ENCODE measurements at regions not wholly inside any gene's neighbourhood (a gene's known extent, or its start where the extent isn't known, plus 50 kb on each side); places are given as distances from the start of the nearest gene placed in this dataset.

DNA sequence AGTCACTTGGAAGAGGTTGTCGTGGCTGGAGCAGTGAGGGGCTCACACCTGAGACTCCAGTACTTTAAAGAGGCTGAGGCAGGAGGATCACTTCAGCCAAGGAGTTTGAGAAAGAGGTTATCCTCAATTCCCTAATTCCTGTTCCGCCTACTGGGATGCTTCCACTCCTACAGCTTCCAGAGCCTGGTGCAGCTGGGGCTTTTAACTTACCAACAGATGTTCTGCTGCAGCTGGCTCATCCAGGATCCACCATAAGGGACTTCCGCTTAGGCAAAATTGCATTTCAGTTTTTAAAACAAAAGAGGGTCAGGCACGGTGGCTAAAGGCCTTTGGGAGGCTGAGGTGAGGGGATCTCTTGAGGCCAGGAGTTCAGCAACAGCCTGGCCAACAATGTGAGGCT lies 59.1 kb upstream of the CDYL start:
- Histone ChIP-seq H2AFZ (ENCODE audit: low read depth) (no peak overlapping the region), H3K9ac (no peak overlapping the region), H3K27ac (no peak overlapping the region), H3K79me2 (ENCODE audit: insufficient read depth, low read depth) (no peaks in the 10 kb centered on the region), H3K27me3 (ENCODE audit: insufficient read depth, low read depth) (no peaks in the 10 kb centered on the region), H4K20me1 (ENCODE audit: insufficient read depth) (no peaks in the 10 kb centered on the region), H3K4me3 (IDR thresholded peaks at IDR 0.05; ENCODE audit: insufficient read depth, low read depth, low read length) (no peak overlapping the region), H3K36me3 (ENCODE audit: insufficient read depth) (no peaks in the 10 kb centered on the region), H3K4me1 (ENCODE audit: low read depth, poor library complexity, severe bottlenecking) (no peaks in the 10 kb centered on the region), H3K4me2 (no peak overlapping the region)
- TF ChIP-seq, protein P1, sequence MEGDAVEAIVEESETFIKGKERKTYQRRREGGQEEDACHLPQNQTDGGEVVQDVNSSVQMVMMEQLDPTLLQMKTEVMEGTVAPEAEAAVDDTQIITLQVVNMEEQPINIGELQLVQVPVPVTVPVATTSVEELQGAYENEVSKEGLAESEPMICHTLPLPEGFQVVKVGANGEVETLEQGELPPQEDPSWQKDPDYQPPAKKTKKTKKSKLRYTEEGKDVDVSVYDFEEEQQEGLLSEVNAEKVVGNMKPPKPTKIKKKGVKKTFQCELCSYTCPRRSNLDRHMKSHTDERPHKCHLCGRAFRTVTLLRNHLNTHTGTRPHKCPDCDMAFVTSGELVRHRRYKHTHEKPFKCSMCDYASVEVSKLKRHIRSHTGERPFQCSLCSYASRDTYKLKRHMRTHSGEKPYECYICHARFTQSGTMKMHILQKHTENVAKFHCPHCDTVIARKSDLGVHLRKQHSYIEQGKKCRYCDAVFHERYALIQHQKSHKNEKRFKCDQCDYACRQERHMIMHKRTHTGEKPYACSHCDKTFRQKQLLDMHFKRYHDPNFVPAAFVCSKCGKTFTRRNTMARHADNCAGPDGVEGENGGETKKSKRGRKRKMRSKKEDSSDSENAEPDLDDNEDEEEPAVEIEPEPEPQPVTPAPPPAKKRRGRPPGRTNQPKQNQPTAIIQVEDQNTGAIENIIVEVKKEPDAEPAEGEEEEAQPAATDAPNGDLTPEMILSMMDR (conservative IDR thresholded peaks at IDR 0.05; ENCODE audit: low read depth, low read length): no peak

DNA sequence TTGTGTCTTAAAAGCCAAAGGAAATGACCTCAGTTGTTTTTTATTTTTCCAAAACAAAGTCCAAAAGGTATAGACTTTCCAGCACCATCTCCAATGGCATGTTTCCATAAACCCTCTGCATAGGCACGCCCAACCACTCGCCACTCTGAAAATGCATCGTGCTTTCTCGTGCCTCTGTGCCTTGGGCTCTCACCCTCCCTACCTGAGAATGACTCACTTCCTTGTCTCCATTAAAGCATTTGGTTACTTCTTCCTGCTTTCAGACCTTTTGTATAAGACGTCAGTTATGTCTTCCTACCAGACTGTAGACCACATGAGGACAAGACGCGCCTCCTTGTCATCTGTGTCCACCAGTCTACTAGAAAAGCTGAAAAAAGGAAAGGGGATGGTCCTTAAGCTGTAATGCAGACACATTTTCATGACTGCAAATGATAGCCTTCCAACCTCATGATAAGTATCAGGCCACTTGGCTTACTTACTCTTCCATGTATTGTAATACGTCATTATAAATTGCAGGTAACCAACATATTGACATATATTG lies 61.2 kb upstream of the CDYL start:
- Histone ChIP-seq H3K4me3 (IDR thresholded peaks at IDR 0.05; ENCODE audit: insufficient read depth, low read depth, low read length) (no peak overlapping the region), H3K27me3 (ENCODE audit: insufficient read depth, low read depth) (no peaks in the 10 kb centered on the region), H3K4me1 (ENCODE audit: low read depth, poor library complexity, severe bottlenecking) (no peaks in the 10 kb centered on the region), H3K9ac (no peak overlapping the region), H3K36me3 (ENCODE audit: insufficient read depth) (no peaks in the 10 kb centered on the region), H3K27ac (no peak overlapping the region), H3K79me2 (ENCODE audit: insufficient read depth, low read depth) (no peaks in the 10 kb centered on the region), H3K4me2 (no peak overlapping the region), H2AFZ (ENCODE audit: low read depth) (no peak overlapping the region), H4K20me1 (ENCODE audit: insufficient read depth) (no peaks in the 10 kb centered on the region)
- TF ChIP-seq, protein P1 (conservative IDR thresholded peaks at IDR 0.05; ENCODE audit: low read depth, low read length): no peak

DNA sequence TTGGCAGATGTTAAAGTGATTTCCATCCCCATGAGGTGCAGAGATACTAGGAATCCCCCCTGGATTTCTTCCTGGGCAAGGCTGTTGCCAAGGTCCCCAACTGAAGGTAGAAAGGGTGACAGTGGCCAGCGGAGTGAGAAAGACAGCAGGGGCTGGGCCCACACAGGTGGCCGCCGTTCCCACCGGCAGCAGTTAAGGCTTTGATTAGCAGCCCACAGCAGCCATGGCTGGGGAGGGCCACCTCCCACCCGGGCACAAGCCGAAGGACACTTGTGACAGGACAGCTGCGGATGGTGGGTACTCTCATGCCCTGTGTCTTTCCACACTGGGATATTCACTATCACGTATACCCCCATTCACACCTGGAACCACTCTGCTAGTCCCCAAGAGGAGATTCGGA lies 63.9 kb upstream of the CDYL start:
- Histone ChIP-seq H3K9ac (no peak overlapping the region), H4K20me1 (ENCODE audit: insufficient read depth) (no peaks in the 10 kb centered on the region), H2AFZ (ENCODE audit: low read depth) (no peak overlapping the region), H3K27ac (no peak overlapping the region), H3K4me3 (IDR thresholded peaks at IDR 0.05; ENCODE audit: insufficient read depth, low read depth, low read length) (no peak overlapping the region), H3K27me3 (ENCODE audit: insufficient read depth, low read depth) (no peaks in the 10 kb centered on the region), H3K79me2 (ENCODE audit: insufficient read depth, low read depth) (no peaks in the 10 kb centered on the region), H3K36me3 (ENCODE audit: insufficient read depth) (no peaks in the 10 kb centered on the region), H3K4me2 (no peak overlapping the region), H3K4me1 (ENCODE audit: low read depth, poor library complexity, severe bottlenecking) (no peaks in the 10 kb centered on the region)
- TF ChIP-seq, protein P1 (conservative IDR thresholded peaks at IDR 0.05; ENCODE audit: low read depth, low read length): no peak

DNA sequence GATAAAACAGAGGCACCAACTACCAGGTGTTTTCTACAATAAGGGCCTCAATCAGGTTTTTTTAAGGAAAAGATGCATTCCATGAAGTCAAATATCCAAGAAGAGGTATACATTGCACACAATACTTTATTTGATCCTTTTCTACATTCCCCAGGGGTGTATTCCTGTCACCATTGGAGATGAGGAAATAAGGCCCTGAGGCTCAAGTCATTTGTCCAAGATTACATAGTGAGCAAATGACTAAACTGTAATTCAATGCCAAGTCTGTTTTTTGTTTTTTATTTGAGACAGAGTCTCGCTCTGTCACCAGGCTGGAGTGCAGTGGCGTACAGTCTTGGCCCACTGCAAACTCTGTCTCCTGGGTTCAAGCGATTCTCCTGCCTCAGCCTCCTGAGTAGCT lies 69.2 kb upstream of the CDYL start:
- no peaks in the 10 kb centered on the region for H3K4me1 ChIP-seq (ENCODE audit: low read depth, poor library complexity, severe bottlenecking)
- no peak overlapping the region for H3K4me2 ChIP-seq
- no peaks in the 10 kb centered on the region for H3K27me3 ChIP-seq (ENCODE audit: insufficient read depth, low read depth)
- H3K36me3 ChIP-seq (ENCODE audit: insufficient read depth): no peaks in the 10 kb centered on the region
- no peak overlapping the region for H3K27ac ChIP-seq
- no peaks in the 10 kb centered on the region for H4K20me1 ChIP-seq (ENCODE audit: insufficient read depth)
- no peak overlapping the region for H2AFZ ChIP-seq (ENCODE audit: low read depth)
- H3K79me2 ChIP-seq (ENCODE audit: insufficient read depth, low read depth): no peaks in the 10 kb centered on the region
- no peak overlapping the region for H3K4me3 ChIP-seq (IDR thresholded peaks at IDR 0.05; ENCODE audit: insufficient read depth, low read depth, low read length)
- TF ChIP-seq, protein P1 (conservative IDR thresholded peaks at IDR 0.05; ENCODE audit: low read depth, low read length): no peak
- no peak overlapping the region for H3K9ac ChIP-seq

Measured in KMS-11 (cell line).